ENCODE measurements at regions not wholly inside any gene's neighbourhood (a gene's known extent, or its start where the extent isn't known, plus 50 kb on each side); places are given as distances from the start of the nearest gene placed in this dataset.

GRCh38 chr10:36506261-36506660, 619.1 kb upstream of the ANKRD30A start:
- DNase-seq (ENCODE audit: low read depth in 2 of 3, low spot score in 2 of 3), result no peak

GRCh38 chr10:36504758-36505157, 620.6 kb upstream of the ANKRD30A start:
- no peak for DNase-seq (ENCODE audit: low read depth in 2 of 3, low spot score in 2 of 3)

- no peak for DNase-seq (ENCODE audit: low read depth in 2 of 3, low spot score in 2 of 3)
Observed at GRCh38 chr10:36500266-36500665, 625.1 kb upstream of the ANKRD30A start.

GRCh38 chr10:36499693-36500092, 625.7 kb upstream of the ANKRD30A start:
- no peak for DNase-seq (ENCODE audit: low read depth in 2 of 3, low spot score in 2 of 3)

GRCh38 chr10:36496758-36497157, 628.6 kb upstream of the ANKRD30A start:
- no peak for DNase-seq (ENCODE audit: low read depth in 2 of 3, low spot score in 2 of 3)

GRCh38 chr10:36494371-36494770, 631.0 kb upstream of the ANKRD30A start:
- DNase-seq (ENCODE audit: low read depth in 2 of 3, low spot score in 2 of 3), result no peak

GRCh38 chr10:36493516-36493880, 631.9 kb upstream of the ANKRD30A start:
- no peak for DNase-seq (ENCODE audit: low read depth in 2 of 3, low spot score in 2 of 3)

GRCh38 chr10:36492590-36493515, 632.5 kb upstream of the ANKRD30A start:
- no peak for DNase-seq (ENCODE audit: low read depth in 2 of 3, low spot score in 2 of 3)

GRCh38 chr10:36491926-36492325, 633.5 kb upstream of the ANKRD30A start:
- no peak for DNase-seq (ENCODE audit: low read depth in 2 of 3, low spot score in 2 of 3)

GRCh38 chr10:36489611-36490228, 635.7 kb upstream of the ANKRD30A start:
- DNase-seq (ENCODE audit: low read depth in 2 of 3, low spot score in 2 of 3), result no peak

GRCh38 chr10:36489181-36489580, 636.2 kb upstream of the ANKRD30A start:
- no peak for DNase-seq (ENCODE audit: low read depth in 2 of 3, low spot score in 2 of 3)

GRCh38 chr10:36488579-36488978, 636.8 kb upstream of the ANKRD30A start:
- DNase-seq (ENCODE audit: low read depth in 2 of 3, low spot score in 2 of 3), result no peak

- DNase-seq (ENCODE audit: low read depth in 2 of 3, low spot score in 2 of 3), result no peak
Observed at GRCh38 chr10:36479073-36479472, 646.3 kb upstream of the ANKRD30A start.

GRCh38 chr10:36476399-36476798, 649.0 kb upstream of the ANKRD30A start:
- DNase-seq (ENCODE audit: low read depth in 2 of 3, low spot score in 2 of 3), result no peak

GRCh38 chr10:36475746-36476145, 649.7 kb upstream of the ANKRD30A start:
- no peak for DNase-seq (ENCODE audit: low read depth in 2 of 3, low spot score in 2 of 3)

GRCh38 chr10:36474456-36474855, 650.9 kb upstream of the ANKRD30A start:
- DNase-seq (ENCODE audit: low read depth in 2 of 3, low spot score in 2 of 3), result no peak

- no peak for DNase-seq (ENCODE audit: low read depth in 2 of 3, low spot score in 2 of 3)
Observed at GRCh38 chr10:36473122-36473521, 652.3 kb upstream of the ANKRD30A start.

GRCh38 chr10:36469585-36469984, 655.8 kb upstream of the ANKRD30A start:
- no peak for DNase-seq (ENCODE audit: low read depth in 2 of 3, low spot score in 2 of 3)

GRCh38 chr10:36468620-36469019, 656.8 kb upstream of the ANKRD30A start:
- no peak for DNase-seq (ENCODE audit: low read depth in 2 of 3, low spot score in 2 of 3)

GRCh38 chr10:36465604-36466379, 659.6 kb upstream of the ANKRD30A start:
- no peak for DNase-seq (ENCODE audit: low read depth in 2 of 3, low spot score in 2 of 3)

GRCh38 chr10:36464291-36464690, 661.1 kb upstream of the ANKRD30A start:
- no peak for DNase-seq (ENCODE audit: low read depth in 2 of 3, low spot score in 2 of 3)

GRCh38 chr10:36463390-36463789, 662.0 kb upstream of the ANKRD30A start:
- DNase-seq (ENCODE audit: low read depth in 2 of 3, low spot score in 2 of 3), result no peak

Measured in activated CD8-positive, alpha-beta memory T cell treated with anti-CD3 and anti-CD28 coated beads for 48 hours (primary cell).